ENCODE measurements at regions not wholly inside any gene's neighbourhood (a gene's known extent, or its start where the extent isn't known, plus 50 kb on each side); places are given as distances from the start of the nearest gene placed in this dataset.

- no peaks in the 10 kb centered on the region for H3K9me3 ChIP-seq
- no peaks in the 10 kb centered on the region for H3K4me1 ChIP-seq
- intact Hi-C loops (cut with DNase I) = no loop called here
- H3K27me3 ChIP-seq = no peaks in the 10 kb centered on the region
- no peak for DNase-seq
- no peaks in the 10 kb centered on the region for H3K36me3 ChIP-seq
- TF ChIP-seq, protein P1, sequence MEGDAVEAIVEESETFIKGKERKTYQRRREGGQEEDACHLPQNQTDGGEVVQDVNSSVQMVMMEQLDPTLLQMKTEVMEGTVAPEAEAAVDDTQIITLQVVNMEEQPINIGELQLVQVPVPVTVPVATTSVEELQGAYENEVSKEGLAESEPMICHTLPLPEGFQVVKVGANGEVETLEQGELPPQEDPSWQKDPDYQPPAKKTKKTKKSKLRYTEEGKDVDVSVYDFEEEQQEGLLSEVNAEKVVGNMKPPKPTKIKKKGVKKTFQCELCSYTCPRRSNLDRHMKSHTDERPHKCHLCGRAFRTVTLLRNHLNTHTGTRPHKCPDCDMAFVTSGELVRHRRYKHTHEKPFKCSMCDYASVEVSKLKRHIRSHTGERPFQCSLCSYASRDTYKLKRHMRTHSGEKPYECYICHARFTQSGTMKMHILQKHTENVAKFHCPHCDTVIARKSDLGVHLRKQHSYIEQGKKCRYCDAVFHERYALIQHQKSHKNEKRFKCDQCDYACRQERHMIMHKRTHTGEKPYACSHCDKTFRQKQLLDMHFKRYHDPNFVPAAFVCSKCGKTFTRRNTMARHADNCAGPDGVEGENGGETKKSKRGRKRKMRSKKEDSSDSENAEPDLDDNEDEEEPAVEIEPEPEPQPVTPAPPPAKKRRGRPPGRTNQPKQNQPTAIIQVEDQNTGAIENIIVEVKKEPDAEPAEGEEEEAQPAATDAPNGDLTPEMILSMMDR (IDR thresholded peaks at IDR 0.05) = no peak
- no peak for TF ChIP-seq POLR2A (IDR thresholded peaks at IDR 0.05)
- H3K27ac ChIP-seq = no peak overlapping the region
- H3K4me3 ChIP-seq = no peak overlapping the region
Observed at GRCh38 chr7:85815526-85815925, 628.7 kb upstream of the SEMA3D start.

DNA sequence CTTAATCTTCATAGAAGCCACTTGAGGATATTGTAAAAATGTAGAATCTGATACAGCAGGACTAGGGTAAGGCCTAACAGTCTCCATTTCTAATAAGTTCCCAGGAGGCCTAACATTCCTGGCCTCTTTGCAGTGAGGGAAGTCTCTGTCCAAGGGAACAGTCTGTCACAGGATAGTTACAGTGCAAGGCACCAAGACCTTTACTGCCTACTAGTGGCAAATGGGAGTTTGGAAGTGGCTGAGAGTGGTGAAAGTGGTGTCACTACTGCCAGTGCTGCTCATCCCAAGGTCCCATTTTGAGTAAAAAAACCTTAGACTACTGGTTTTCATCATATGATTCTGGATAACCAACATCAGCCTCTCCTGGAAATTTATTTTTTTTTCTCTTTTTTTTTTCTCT lies 619.5 kb upstream of the SEMA3D start:
- DNase-seq = no peak
- H3K36me3 ChIP-seq = no peaks in the 10 kb centered on the region
- H3K4me3 ChIP-seq = no peak overlapping the region
- no peak for TF ChIP-seq POLR2A (IDR thresholded peaks at IDR 0.05)
- TF ChIP-seq, protein P1 (IDR thresholded peaks at IDR 0.05) = no peak
- H3K4me1 ChIP-seq = no peaks in the 10 kb centered on the region
- no peaks in the 10 kb centered on the region for H3K27me3 ChIP-seq
- intact Hi-C loops (cut with DNase I) = no loop called here
- no peak overlapping the region for H3K27ac ChIP-seq
- no peaks in the 10 kb centered on the region for H3K9me3 ChIP-seq

GRCh38 chr7:85805656-85806055 lies 618.8 kb upstream of the SEMA3D start:
- intact Hi-C loops (cut with DNase I) = no loop called here
- H3K9me3 ChIP-seq = no peaks in the 10 kb centered on the region
- no peak for DNase-seq
- no peak for TF ChIP-seq POLR2A (IDR thresholded peaks at IDR 0.05)
- TF ChIP-seq, protein P1 (IDR thresholded peaks at IDR 0.05) = no peak
- no peak overlapping the region for H3K27ac ChIP-seq
- no peaks in the 10 kb centered on the region for H3K4me1 ChIP-seq
- H3K36me3 ChIP-seq = no peaks in the 10 kb centered on the region
- no peaks in the 10 kb centered on the region for H3K27me3 ChIP-seq
- no peak overlapping the region for H3K4me3 ChIP-seq

- no peaks in the 10 kb centered on the region for H3K9me3 ChIP-seq
- H3K4me3 ChIP-seq = no peak overlapping the region
- DNase-seq = no peak
- WGBS, 2 donors = 90 to 93% methylated on average over 3 of the region's 3 CpGs
- intact Hi-C loops (cut with DNase I) = no loop called here
- H3K27me3 ChIP-seq = no peaks in the 10 kb centered on the region
- H3K4me1 ChIP-seq = no peaks in the 10 kb centered on the region
- no peaks in the 10 kb centered on the region for H3K36me3 ChIP-seq
- H3K27ac ChIP-seq = no peak overlapping the region
- TF ChIP-seq, protein P1 (IDR thresholded peaks at IDR 0.05) = no peak
- TF ChIP-seq POLR2A (IDR thresholded peaks at IDR 0.05) = no peak
Observed at GRCh38 chr7:85805249-85805648, 618.4 kb upstream of the SEMA3D start.

DNA sequence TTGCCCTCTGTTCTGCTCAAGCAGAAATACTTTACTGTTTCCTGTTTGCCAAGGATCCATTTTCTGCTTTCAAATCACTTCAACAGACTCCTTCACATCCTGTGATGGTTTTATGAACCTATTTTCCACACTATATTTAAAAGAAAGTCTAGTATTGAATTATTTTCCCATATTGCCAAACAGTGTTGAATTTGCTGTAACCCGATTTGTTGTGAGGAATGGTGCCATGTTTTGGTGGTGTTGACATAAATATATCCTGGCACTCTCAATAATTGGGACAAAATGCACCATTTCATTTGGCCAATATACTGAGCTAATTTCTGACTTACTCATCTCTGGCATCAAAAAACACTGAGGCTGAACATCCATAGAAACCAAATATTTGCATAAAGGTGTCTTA lies 615.4 kb upstream of the SEMA3D start:
- no peak overlapping the region for H3K4me3 ChIP-seq
- no peak for DNase-seq
- H3K4me1 ChIP-seq = no peaks in the 10 kb centered on the region
- TF ChIP-seq POLR2A (IDR thresholded peaks at IDR 0.05) = no peak
- TF ChIP-seq, protein P1 (IDR thresholded peaks at IDR 0.05) = no peak
- no peaks in the 10 kb centered on the region for H3K9me3 ChIP-seq
- H3K36me3 ChIP-seq = no peaks in the 10 kb centered on the region
- H3K27me3 ChIP-seq = no peaks in the 10 kb centered on the region
- WGBS, 2 donors = 50 to 71% methylated on average over 1 of the region's 1 CpG
- H3K27ac ChIP-seq = no peak overlapping the region
- intact Hi-C loops (cut with DNase I) = no loop called here

Data from esophagus squamous epithelium (tissue), 5 donors.